ENCODE measurements at regions not wholly inside any gene's neighbourhood (a gene's known extent, or its start where the extent isn't known, plus 50 kb on each side); places are given as distances from the start of the nearest gene placed in this dataset.

GRCh38 chr6:167538746-167539145, 213.9 kb downstream of the TTLL2 start:
- H3K27ac ChIP-seq: no peak overlapping the region
- TF ChIP-seq CTCF (conservative IDR thresholded peaks at IDR 0.05) (no peak), ZFX (IDR thresholded peaks at IDR 0.05) (no peak)

- no peak for TF ChIP-seq ZFX (IDR thresholded peaks at IDR 0.05)
- TF ChIP-seq CTCF (conservative IDR thresholded peaks at IDR 0.05): no peak
- H3K27ac ChIP-seq: no peak overlapping the region
These were observed 215.9 kb downstream of the TTLL2 start for GRCh38 chr6:167540796-167541195.

GRCh38 chr6:167541544-167541943, 216.7 kb downstream of the TTLL2 start:
- no peak overlapping the region for H3K27ac ChIP-seq
- no peak for TF ChIP-seq ZFX (IDR thresholded peaks at IDR 0.05)
- TF ChIP-seq CTCF (conservative IDR thresholded peaks at IDR 0.05): no peak

GRCh38 chr6:167543602-167544497, 219.0 kb downstream of the TTLL2 start:
- no peak overlapping the region for H3K27ac ChIP-seq

GRCh38 chr6:167546611-167547327, 221.9 kb downstream of the TTLL2 start:
- H3K27ac ChIP-seq: no peak overlapping the region
- TF ChIP-seq ZFX (IDR thresholded peaks at IDR 0.05) (no peak), CTCF (conservative IDR thresholded peaks at IDR 0.05) (no peak)

More at GRCh38 chr6:167543602-167544497, 219.0 kb downstream of the TTLL2 start:
- no peak for TF ChIP-seq ZFX (IDR thresholded peaks at IDR 0.05)

GRCh38 chr6:167547328-167547692, 222.4 kb downstream of the TTLL2 start:
- TF ChIP-seq ZFX (IDR thresholded peaks at IDR 0.05) (no peak), CTCF (conservative IDR thresholded peaks at IDR 0.05) (no peak)
- no peak overlapping the region for H3K27ac ChIP-seq

GRCh38 chr6:167547751-167548150, 222.9 kb downstream of the TTLL2 start:
- TF ChIP-seq CTCF (conservative IDR thresholded peaks at IDR 0.05): no peak
- H3K27ac ChIP-seq: no peak overlapping the region

All from C4-2B (cell line).